ENCODE measurements at regions not wholly inside any gene's neighbourhood (a gene's known extent, or its start where the extent isn't known, plus 50 kb on each side); places are given as distances from the start of the nearest gene placed in this dataset.
"Not testable (repeated sequence)": the region's sequence is repeated elsewhere in the genome, so short reads cannot be mapped to it uniquely, and the experiment has no call there.

DNA sequence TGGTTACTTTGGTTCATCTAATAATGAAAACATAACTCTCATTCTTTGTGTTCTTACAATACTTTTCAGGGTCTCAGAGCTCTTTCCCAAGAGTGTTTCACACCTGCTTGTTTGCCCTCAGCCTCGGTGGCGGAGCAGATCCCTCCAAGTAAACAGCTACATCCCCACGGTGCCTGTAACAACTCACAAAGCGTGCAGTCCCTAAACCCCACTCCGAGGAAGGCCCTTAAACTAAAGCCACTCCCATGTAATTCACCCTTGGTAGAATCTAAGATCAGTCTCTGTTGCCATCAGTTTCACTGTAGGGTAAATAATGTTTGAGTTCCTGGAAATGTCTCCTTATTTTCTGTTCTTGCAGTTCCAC lies 101.1 kb downstream of the TFAP2A start:
- intact Hi-C loops (cut with micrococcal nuclease; ENCODE audit: unreplicated experiment): no loop called here
- H3K4me1 ChIP-seq (ENCODE audit: control insufficient read depth, insufficient read depth, low read length): peaks cover 53% of the 10 kb centered on the region
- no TSS peak for BruUV-seq (replicated peaks)
- DNase-seq (ENCODE audit: low read depth, low spot score) (no peak), ATAC-seq (no peak)
- in situ Hi-C loops (cut with HindIII; ENCODE audit: low pct_unique_long_range_greater_than_20kb, low sequenced_read_pairs): no loop called here
- H3K27ac ChIP-seq (ENCODE audit: low read length): peak overlapping the region; percentile 83
- CTCF ChIA-PET: no interaction called here
- H3K27me3 ChIP-seq (ENCODE audit: control insufficient read depth, insufficient read depth, low read length): no peaks in the 10 kb centered on the region
- H3K9me3 ChIP-seq (ENCODE audit: control insufficient read depth, insufficient read depth, low read depth, low read length): no peaks in the 10 kb centered on the region
- no peaks in the 10 kb centered on the region for H3K36me3 ChIP-seq (ENCODE audit: control insufficient read depth, insufficient read depth, low read length)
- H3K4me3 ChIP-seq (ENCODE audit: low read depth in 2 of 2, low read length in 2 of 2): no peak overlapping the region
- TF ChIP-seq, protein P1, sequence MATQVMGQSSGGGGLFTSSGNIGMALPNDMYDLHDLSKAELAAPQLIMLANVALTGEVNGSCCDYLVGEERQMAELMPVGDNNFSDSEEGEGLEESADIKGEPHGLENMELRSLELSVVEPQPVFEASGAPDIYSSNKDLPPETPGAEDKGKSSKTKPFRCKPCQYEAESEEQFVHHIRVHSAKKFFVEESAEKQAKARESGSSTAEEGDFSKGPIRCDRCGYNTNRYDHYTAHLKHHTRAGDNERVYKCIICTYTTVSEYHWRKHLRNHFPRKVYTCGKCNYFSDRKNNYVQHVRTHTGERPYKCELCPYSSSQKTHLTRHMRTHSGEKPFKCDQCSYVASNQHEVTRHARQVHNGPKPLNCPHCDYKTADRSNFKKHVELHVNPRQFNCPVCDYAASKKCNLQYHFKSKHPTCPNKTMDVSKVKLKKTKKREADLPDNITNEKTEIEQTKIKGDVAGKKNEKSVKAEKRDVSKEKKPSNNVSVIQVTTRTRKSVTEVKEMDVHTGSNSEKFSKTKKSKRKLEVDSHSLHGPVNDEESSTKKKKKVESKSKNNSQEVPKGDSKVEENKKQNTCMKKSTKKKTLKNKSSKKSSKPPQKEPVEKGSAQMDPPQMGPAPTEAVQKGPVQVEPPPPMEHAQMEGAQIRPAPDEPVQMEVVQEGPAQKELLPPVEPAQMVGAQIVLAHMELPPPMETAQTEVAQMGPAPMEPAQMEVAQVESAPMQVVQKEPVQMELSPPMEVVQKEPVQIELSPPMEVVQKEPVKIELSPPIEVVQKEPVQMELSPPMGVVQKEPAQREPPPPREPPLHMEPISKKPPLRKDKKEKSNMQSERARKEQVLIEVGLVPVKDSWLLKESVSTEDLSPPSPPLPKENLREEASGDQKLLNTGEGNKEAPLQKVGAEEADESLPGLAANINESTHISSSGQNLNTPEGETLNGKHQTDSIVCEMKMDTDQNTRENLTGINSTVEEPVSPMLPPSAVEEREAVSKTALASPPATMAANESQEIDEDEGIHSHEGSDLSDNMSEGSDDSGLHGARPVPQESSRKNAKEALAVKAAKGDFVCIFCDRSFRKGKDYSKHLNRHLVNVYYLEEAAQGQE (IDR thresholded peaks at IDR 0.05; ENCODE audit: insufficient read depth in 1 of 2, low read depth in 2 of 2, low read length in 1 of 2): no peak
- TF ChIP-seq SIN3A (IDR thresholded peaks at IDR 0.05; ENCODE audit: borderline replicate concordance, insufficient read depth, low read depth, low read length): no peak
- no peak for TF ChIP-seq POLR2AphosphoS5 (IDR thresholded peaks at IDR 0.05; ENCODE audit: low read depth, low read length)
- no peak for TF ChIP-seq TCF7L2 (IDR thresholded peaks at IDR 0.05; ENCODE audit: low read depth, low read length)
- TF ChIP-seq, protein P2, sequence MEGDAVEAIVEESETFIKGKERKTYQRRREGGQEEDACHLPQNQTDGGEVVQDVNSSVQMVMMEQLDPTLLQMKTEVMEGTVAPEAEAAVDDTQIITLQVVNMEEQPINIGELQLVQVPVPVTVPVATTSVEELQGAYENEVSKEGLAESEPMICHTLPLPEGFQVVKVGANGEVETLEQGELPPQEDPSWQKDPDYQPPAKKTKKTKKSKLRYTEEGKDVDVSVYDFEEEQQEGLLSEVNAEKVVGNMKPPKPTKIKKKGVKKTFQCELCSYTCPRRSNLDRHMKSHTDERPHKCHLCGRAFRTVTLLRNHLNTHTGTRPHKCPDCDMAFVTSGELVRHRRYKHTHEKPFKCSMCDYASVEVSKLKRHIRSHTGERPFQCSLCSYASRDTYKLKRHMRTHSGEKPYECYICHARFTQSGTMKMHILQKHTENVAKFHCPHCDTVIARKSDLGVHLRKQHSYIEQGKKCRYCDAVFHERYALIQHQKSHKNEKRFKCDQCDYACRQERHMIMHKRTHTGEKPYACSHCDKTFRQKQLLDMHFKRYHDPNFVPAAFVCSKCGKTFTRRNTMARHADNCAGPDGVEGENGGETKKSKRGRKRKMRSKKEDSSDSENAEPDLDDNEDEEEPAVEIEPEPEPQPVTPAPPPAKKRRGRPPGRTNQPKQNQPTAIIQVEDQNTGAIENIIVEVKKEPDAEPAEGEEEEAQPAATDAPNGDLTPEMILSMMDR (IDR thresholded peaks at IDR 0.05): no peak
- POLR2A ChIA-PET: no interaction called here

DNA sequence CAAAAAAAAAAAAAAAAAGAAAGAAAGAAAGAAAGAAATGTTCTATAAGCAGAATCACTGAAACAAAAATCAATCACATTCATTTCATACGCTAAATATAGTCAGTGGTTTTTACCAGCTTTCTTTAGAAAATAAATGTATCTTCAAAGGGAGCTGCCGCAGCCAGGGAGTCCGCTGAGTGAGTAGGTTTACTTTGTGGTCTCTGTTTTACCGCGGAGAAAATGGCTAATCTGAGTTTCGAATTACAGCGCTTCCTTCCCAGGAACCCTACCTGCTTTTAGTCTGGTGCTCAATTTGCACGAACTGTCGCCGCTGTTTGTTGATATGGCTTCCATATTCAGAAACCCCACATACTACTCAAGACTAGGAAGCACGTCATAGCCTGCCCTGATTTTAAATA lies 102.4 kb downstream of the TFAP2A start:
- peak overlapping the region; percentile 52; the same call in 1 of the 2 replicates for H3K27ac ChIP-seq (ENCODE audit: low read length)
- CTCF ChIA-PET: no interaction called here
- H3K36me3 ChIP-seq (ENCODE audit: control insufficient read depth, insufficient read depth, low read length): no peaks in the 10 kb centered on the region
- TF ChIP-seq SIN3A (IDR thresholded peaks at IDR 0.05; ENCODE audit: borderline replicate concordance, insufficient read depth, low read depth, low read length) (no peak), POLR2AphosphoS5 (IDR thresholded peaks at IDR 0.05; ENCODE audit: low read depth, low read length) (no peak), TCF7L2 (IDR thresholded peaks at IDR 0.05; ENCODE audit: low read depth, low read length) (no peak)
- TF ChIP-seq, protein P1 (IDR thresholded peaks at IDR 0.05; ENCODE audit: insufficient read depth in 1 of 2, low read depth in 2 of 2, low read length in 1 of 2): no peak
- TF ChIP-seq, protein P2 (IDR thresholded peaks at IDR 0.05): no peak
- H3K4me3 ChIP-seq (ENCODE audit: low read depth in 2 of 2, low read length in 2 of 2): no peak overlapping the region
- in situ Hi-C loops (cut with HindIII; ENCODE audit: low pct_unique_long_range_greater_than_20kb, low sequenced_read_pairs) (no loop called here), intact Hi-C loops (cut with micrococcal nuclease; ENCODE audit: unreplicated experiment) (no loop called here)
- ATAC-seq: no peak
- H3K9me3 ChIP-seq (ENCODE audit: control insufficient read depth, insufficient read depth, low read depth, low read length): no peaks in the 10 kb centered on the region
- H3K27me3 ChIP-seq (ENCODE audit: control insufficient read depth, insufficient read depth, low read length): no peaks in the 10 kb centered on the region
- BruUV-seq (replicated peaks): no TSS peak
- DNase-seq (ENCODE audit: low read depth, low spot score): no peak
- POLR2A ChIA-PET: no interaction called here
- peaks cover 53% of the 10 kb centered on the region for H3K4me1 ChIP-seq (ENCODE audit: control insufficient read depth, insufficient read depth, low read length)

DNA sequence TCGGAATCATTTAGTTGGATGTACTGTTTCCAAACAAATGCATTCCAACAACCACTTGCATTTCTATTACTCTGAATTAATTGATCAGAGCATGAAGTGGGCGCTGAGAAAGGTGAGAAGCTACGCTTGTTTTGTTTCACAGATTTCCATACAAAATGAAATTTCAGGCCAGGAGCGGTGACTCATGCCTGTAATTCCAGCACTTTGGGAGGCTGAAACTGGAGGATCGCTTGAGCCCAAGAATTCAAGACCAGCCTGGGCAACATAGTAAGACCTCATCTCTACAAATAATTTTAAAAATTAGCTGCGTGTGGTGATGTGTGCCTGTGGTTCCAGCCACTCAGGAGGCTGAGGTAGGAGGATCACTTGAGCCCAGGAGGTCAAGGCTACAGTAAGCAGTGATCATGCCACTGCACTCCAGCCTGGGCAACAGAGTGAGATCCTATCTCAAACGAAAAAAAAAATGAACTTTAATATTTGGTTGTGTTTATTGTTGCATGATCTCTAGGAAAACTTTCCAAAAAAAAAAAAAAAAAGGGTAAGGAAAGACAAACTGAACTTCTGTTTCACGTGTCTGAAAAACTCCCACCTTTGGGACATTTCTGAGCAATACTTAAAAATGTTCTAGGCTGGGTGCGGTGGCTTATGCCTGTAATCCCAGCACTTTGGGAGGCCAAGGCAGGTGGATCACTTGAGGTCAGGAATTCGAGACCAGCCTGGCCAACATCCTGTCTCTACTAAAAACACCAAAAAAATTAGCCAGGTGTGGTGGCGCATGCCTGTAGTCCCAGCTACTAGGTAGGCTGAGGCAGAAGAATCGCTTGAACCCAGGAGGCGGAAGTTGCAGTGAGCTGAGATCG lies 103.1 kb downstream of the TFAP2A start:
- H3K27me3 ChIP-seq (ENCODE audit: control insufficient read depth, insufficient read depth, low read length); ATAC-seq; intact Hi-C loops (cut with micrococcal nuclease; ENCODE audit: unreplicated experiment); POLR2A ChIA-PET; in situ Hi-C loops (cut with HindIII; ENCODE audit: low pct_unique_long_range_greater_than_20kb, low sequenced_read_pairs); H3K9me3 ChIP-seq (ENCODE audit: control insufficient read depth, insufficient read depth, low read depth, low read length); H3K36me3 ChIP-seq (ENCODE audit: control insufficient read depth, insufficient read depth, low read length); DNase-seq (ENCODE audit: low read depth, low spot score); BruUV-seq (replicated peaks); H3K4me3 ChIP-seq (ENCODE audit: low read depth in 2 of 2, low read length in 2 of 2); CTCF ChIA-PET: not testable (repeated sequence)
- peaks cover 51% of the 10 kb centered on the region for H3K4me1 ChIP-seq (ENCODE audit: control insufficient read depth, insufficient read depth, low read length)
- peak overlapping the region; percentile 68 for H3K27ac ChIP-seq (ENCODE audit: low read length)

All from Panc1 (cell line).